ENCODE measurements at regions not wholly inside any gene's neighbourhood (a gene's known extent, or its start where the extent isn't known, plus 50 kb on each side); places are given as distances from the start of the nearest gene placed in this dataset.
"Not testable (repeated sequence)": the region's sequence is repeated elsewhere in the genome, so short reads cannot be mapped to it uniquely, and the experiment has no call there.

- DNase-seq (ENCODE audit: low read depth): no peak
These were observed 252.4 kb downstream of the NUF2 start for GRCh38 chr1:163574119-163574518.

GRCh38 chr1:163580926-163581325, 259.2 kb downstream of the NUF2 start:
- no peak for DNase-seq (ENCODE audit: low read depth)

- no peak for DNase-seq (ENCODE audit: low read depth)
These were observed 262.0 kb downstream of the NUF2 start for GRCh38 chr1:163583661-163584181.

DNA sequence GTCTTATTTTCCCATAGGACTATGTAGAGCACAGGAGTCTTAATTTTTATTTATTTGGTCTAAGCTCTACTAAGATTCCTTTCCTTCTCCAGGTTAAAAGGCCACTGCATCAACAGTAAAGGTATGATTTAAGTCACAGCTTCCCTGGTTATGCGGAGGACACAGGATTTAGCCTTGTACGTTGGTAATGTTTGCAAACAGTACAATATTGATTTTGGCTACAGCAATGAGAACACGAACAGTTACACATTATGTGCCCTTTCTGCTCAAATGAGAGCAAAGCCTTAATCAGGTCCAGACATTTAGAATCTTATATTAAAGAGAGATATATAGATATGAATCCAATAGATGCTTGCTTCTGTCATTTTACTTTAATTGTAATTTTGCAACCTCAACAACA, 264.0 kb downstream of the NUF2 start:
- no peak for DNase-seq (ENCODE audit: low read depth)

DNA sequence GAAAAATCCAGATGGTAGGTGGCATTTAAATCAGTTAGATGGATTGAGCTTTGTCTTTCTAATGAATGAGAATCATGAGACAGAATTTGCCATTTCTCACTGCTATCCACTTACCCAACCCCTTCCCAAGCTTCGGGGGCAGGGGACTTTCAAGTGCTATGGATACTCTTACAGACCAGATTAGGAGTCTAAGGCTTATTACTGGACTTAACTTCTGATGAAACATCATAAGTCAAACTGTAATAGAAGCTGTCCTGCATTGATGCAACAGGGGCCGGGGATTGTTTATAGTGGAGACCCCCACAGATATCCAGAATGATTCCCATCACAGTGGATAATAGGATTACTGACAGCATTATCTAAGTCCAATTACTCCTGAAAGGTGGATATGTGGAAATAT, 267.0 kb downstream of the NUF2 start:
- no peak for DNase-seq (ENCODE audit: low read depth)

- no peak for DNase-seq (ENCODE audit: low read depth)
These were observed 268.0 kb downstream of the NUF2 start for GRCh38 chr1:163589735-163590134.

DNA sequence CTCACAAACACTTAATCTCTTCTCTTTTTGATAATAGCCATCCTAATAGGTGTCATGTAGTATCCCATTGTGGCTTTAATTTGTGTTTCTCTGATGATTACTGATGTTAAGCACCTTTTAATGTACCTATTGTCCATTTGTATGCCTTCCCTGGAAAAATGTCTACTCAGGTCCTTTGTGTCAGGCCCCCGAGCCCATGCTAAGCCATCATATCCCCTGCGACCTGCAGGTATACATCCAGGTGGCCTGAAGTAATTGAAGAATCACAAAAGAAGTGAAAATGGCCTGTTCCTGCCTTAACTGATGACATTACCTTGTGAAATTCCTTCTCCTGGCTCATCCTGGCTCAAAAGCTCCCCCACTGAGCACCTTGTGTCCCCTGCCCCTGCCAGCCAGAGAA, 269.4 kb downstream of the NUF2 start:
- not testable (repeated sequence) for DNase-seq (ENCODE audit: low read depth)

- DNase-seq (ENCODE audit: low read depth): not testable (repeated sequence)
These were observed 270.9 kb downstream of the NUF2 start for GRCh38 chr1:163592623-163593022.

DNA sequence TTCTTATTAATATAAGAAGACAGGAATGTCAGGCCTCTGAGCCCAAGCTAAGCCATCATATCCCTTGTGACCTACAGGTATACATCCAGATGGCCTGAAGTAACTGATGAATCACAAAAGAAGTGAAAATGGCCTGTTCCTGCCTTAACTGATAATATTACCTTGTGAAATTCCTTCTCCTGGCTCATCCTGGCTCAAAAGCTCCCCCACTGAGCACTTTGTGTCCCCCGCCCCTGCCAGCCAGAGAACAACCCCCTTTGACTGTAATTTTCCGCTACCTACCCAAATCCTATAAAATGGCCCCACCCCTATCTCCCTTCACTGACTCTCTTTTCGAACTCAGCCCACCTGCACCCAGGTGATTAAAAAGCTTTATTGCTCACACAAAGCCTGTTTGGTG, 274.4 kb downstream of the NUF2 start:
- not testable (repeated sequence) for DNase-seq (ENCODE audit: low read depth)

DNA sequence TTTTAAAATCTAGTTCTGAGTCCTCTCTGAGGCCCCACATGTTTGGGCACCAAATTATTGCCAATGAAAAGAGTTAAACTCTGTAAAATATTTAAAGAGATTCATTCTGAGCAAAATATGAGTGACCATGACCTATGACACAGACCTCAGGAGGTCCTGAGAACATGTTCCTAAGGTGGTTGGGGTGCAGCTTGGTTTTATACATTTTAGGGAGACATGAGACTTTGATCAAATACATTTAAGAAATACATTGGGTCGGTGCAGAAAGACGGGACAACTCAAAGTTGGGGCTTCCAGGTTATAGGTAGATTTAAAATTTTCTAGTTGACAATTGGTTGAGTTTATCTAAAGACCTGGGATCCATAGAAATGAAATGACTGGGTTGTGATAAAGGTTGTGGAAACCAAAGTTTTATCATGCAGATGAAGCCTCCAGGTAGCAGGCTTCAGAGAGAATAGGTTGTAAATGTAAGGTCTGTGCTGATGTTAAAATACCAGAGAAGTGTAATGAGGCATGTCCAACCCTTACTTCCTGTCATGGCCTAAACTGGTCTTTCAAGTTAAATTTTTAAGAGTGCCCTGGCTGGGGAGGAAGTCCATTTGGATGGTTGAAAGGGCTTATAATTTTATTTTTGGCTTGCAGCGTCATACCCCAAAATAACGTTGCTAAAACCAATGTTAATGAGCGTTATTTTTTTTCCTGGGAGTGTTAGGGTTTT, 274.9 kb downstream of the NUF2 start:
- no peak for DNase-seq (ENCODE audit: low read depth)

- DNase-seq (ENCODE audit: low read depth): no peak
These were observed 282.6 kb downstream of the NUF2 start for GRCh38 chr1:163604321-163604720.

- DNase-seq (ENCODE audit: low read depth): no peak
These were observed 283.1 kb downstream of the NUF2 start for GRCh38 chr1:163604896-163605295.

- DNase-seq (ENCODE audit: low read depth): no peak
These were observed 287.2 kb downstream of the NUF2 start for GRCh38 chr1:163608979-163609378.

- DNase-seq (ENCODE audit: low read depth): no peak
These were observed 288.1 kb downstream of the NUF2 start for GRCh38 chr1:163609858-163610257.

GRCh38 chr1:163610486-163610885, 288.7 kb downstream of the NUF2 start:
- DNase-seq (ENCODE audit: low read depth): no peak

- no peak for DNase-seq (ENCODE audit: low read depth)
These were observed 292.6 kb downstream of the NUF2 start for GRCh38 chr1:163614361-163614760.

DNA sequence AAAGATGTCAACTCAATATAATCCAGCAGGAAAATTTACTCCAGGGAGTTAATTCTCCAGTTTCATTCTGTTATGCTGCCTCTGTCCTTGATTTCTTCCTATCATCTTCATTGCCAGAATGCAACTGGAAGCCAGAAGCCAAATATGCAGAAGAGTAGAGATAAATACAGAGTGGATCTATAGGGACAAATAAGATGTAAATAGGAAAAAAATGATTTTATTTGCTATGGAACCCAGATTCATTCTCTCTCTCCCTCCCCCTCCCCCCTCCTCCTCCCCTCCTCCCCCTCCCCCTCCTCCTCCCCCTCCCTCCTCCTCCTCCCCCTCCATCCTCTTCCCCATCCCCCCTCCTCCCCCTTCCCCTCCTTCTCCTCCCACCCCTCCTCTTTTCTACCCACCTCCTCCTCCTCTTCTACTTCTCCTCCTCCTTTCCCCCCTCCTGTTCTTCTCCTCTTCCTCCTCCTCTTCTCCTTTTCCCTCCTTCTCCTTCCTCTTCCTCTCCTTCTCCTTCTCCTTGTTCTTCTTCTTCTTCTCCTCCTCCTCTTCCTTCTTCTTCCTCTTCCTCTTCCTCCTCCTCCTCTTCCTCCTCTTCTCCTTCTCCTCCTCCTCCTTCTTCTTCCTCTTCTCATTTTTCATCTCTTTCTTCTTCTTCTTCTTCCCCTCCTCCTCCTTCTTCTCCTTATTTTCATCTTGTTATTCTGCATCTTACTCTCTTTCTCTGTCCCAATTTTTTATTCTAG, 306.4 kb downstream of the NUF2 start:
- DNase-seq (ENCODE audit: low read depth): no peak

DNA sequence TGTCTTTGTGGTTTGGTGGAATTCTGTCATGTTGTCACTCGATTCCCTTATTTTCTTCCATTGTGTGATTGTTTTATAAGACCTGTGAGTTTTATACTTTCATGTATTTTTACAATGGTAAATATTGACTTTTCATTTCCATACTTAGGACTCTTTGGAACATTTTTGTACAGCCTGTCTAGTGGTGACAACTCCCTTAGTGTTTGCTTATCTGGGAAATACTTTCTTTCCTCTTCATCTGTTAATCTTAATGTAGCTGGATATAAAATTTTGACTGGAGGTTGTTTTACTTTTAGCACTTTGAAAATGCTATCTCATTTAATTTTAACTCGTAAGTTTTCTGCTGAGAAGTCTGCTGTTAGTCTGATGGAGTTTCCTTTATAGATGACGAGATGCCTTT, 310.5 kb downstream of the NUF2 start:
- DNase-seq (ENCODE audit: low read depth): no peak

DNA sequence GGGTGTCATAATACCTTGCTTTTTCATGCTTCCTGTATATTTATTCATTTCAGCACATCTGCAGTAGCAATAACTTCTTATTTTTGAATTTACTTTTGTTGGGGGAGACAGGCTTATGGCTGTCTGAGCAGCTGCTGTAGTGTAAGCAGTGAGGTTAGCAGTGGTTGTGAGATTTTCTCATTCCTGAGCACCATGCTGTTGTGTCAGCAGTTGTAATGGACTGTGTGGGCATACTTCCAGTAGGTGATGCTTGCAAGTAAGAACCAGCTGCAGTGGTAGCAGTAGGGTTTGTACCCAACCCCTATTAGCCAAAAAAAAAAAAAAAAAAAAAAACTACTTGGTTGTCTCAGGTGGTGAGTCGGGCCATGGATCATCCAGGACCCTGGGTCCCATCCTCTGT, 311.6 kb downstream of the NUF2 start:
- DNase-seq (ENCODE audit: low read depth): no peak

DNA sequence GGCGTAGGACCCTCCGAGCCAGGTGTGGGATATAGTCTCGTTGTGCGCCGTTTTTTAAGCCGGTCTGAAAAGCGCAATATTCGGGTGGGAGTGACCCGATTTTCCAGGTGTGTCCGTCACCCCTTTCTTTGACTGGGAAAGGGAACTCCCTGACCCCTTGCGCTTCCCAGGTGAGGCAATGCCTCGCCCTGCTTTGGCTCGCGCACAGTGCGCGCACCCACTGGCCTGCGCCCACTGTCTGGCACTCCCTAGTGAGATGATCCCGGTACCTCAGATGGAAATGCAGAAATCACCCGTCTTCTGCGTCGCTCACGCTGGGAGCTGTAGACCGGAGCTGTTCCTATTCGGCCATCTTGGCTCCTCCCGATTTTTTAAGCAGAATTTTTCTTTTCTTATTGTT, 323.9 kb downstream of the NUF2 start:
- DNase-seq (ENCODE audit: low read depth): not testable (repeated sequence)

DNA sequence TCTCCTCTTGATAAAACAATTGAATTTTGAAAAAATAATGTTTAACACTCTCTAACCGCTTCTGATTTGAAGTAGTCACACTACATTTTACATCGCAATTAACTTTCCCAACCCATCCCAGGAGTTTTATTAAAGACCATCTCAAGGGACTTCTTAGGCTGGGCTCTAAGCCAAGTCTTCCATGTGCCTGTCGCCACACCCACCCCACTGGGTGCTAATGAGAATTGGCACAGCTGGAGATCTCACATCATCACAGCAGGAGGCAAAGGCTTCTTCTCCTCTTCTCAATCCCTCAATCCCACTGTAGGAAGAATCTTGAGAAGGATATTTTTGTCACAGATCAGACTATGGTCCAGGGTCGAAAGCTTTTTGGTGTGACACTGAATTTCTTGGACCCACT, 328.9 kb downstream of the NUF2 start:
- no peak for DNase-seq (ENCODE audit: low read depth)

DNA sequence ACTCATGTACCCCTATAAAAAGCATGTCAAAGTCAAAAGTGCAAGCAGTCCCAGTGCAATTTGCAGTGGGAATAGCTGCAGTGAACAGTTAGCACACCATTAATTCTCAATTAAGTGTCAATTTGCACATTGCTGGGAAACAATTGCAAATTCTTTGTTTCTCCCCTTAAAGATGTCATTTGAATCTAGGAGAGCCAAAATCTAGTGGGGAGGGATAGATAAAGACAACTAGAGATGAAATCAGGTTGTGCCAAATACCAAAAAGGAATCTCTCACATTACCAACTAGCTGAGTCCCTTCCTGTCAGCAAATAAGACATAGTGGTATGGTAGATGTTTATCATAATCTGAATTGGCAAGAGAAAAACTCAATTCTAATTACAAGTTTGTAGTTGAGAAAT, 330.7 kb downstream of the NUF2 start:
- DNase-seq (ENCODE audit: low read depth): no peak

- DNase-seq (ENCODE audit: low read depth): no peak
These were observed 333.8 kb downstream of the NUF2 start for GRCh38 chr1:163655565-163655964.

Measured in iris pigment epithelial cell (primary cell).